ENCODE measurements at regions not wholly inside any gene's neighbourhood (a gene's known extent, or its start where the extent isn't known, plus 50 kb on each side); places are given as distances from the start of the nearest gene placed in this dataset.
"Not testable (repeated sequence)": the region's sequence is repeated elsewhere in the genome, so short reads cannot be mapped to it uniquely, and the experiment has no call there.

GRCh38 chr4:95898226-95898625 lies 58.3 kb downstream of the PDHA2 start:
- H3K36me3 ChIP-seq (ENCODE audit: insufficient read depth, low read length) = no peaks in the 10 kb centered on the region
- H3K4me1 ChIP-seq (ENCODE audit: insufficient read depth, low read length) = no peaks in the 10 kb centered on the region; the same call in 1 of the 2 replicates
- no peak overlapping the region for H3K9ac ChIP-seq (ENCODE audit: low read depth, low read length)
- 0 out of 2 replicates have a peak, but pooled peaks cover 5% of the 10 kb centered on the region for H3K9me3 ChIP-seq (ENCODE audit: control insufficient read depth, insufficient read depth, low read length)

GRCh38 chr4:95909211-95909610 lies 69.3 kb downstream of the PDHA2 start:
- Histone ChIP-seq H3K9ac (ENCODE audit: low read depth, low read length) (no peak overlapping the region), H3K9me3 (ENCODE audit: control insufficient read depth, insufficient read depth, low read length) (no peaks in the 10 kb centered on the region), H3K36me3 (ENCODE audit: insufficient read depth, low read length) (no peaks in the 10 kb centered on the region), H3K4me1 (ENCODE audit: insufficient read depth, low read length) (no peaks in the 10 kb centered on the region)

- Histone ChIP-seq H3K36me3 (ENCODE audit: insufficient read depth, low read length) (no peaks in the 10 kb centered on the region), H3K9ac (ENCODE audit: low read depth, low read length) (no peak overlapping the region), H3K9me3 (ENCODE audit: control insufficient read depth, insufficient read depth, low read length) (no peaks in the 10 kb centered on the region), H3K4me1 (ENCODE audit: insufficient read depth, low read length) (no peaks in the 10 kb centered on the region)
Measured at GRCh38 chr4:95910749-95911148, 70.9 kb downstream of the PDHA2 start.

GRCh38 chr4:95921470-95921869 lies 81.6 kb downstream of the PDHA2 start:
- Histone ChIP-seq H3K9me3 (ENCODE audit: control insufficient read depth, insufficient read depth, low read length) (peaks cover under 1% of the 10 kb centered on the region; the same call in 1 of the 2 replicates), H3K4me1 (ENCODE audit: insufficient read depth, low read length) (no peaks in the 10 kb centered on the region), H3K9ac (ENCODE audit: low read depth, low read length) (no peak overlapping the region), H3K36me3 (ENCODE audit: insufficient read depth, low read length) (no peaks in the 10 kb centered on the region)

- Histone ChIP-seq H3K9me3 (ENCODE audit: control insufficient read depth, insufficient read depth, low read length) (peaks cover 19% of the 10 kb centered on the region; the same call in 1 of the 2 replicates), H3K36me3 (ENCODE audit: insufficient read depth, low read length) (no peaks in the 10 kb centered on the region), H3K4me1 (ENCODE audit: insufficient read depth, low read length) (no peaks in the 10 kb centered on the region), H3K9ac (ENCODE audit: low read depth, low read length) (no peak overlapping the region)
Measured at GRCh38 chr4:95929448-95930064, 89.7 kb downstream of the PDHA2 start.

- Histone ChIP-seq H3K9ac (ENCODE audit: low read depth, low read length) (no peak overlapping the region), H3K9me3 (ENCODE audit: control insufficient read depth, insufficient read depth, low read length) (peaks cover 2% of the 10 kb centered on the region), H3K36me3 (ENCODE audit: insufficient read depth, low read length) (no peaks in the 10 kb centered on the region), H3K4me1 (ENCODE audit: insufficient read depth, low read length) (no peaks in the 10 kb centered on the region)
Measured at GRCh38 chr4:95939141-95939540, 99.2 kb downstream of the PDHA2 start.

- Histone ChIP-seq H3K9me3 (ENCODE audit: control insufficient read depth, insufficient read depth, low read length) (0 out of 2 replicates have a peak, but pooled peaks cover 5% of the 10 kb centered on the region), H3K4me1 (ENCODE audit: insufficient read depth, low read length) (no peaks in the 10 kb centered on the region), H3K36me3 (ENCODE audit: insufficient read depth, low read length) (no peaks in the 10 kb centered on the region), H3K9ac (ENCODE audit: low read depth, low read length) (no peak overlapping the region)
Measured at GRCh38 chr4:95949136-95949765, 109.4 kb downstream of the PDHA2 start.

GRCh38 chr4:95949808-95950207 lies 109.9 kb downstream of the PDHA2 start:
- Histone ChIP-seq H3K36me3 (ENCODE audit: insufficient read depth, low read length) (no peaks in the 10 kb centered on the region), H3K4me1 (ENCODE audit: insufficient read depth, low read length) (no peaks in the 10 kb centered on the region), H3K9ac (ENCODE audit: low read depth, low read length) (no peak overlapping the region), H3K9me3 (ENCODE audit: control insufficient read depth, insufficient read depth, low read length) (0 out of 2 replicates have a peak, but pooled peaks cover 5% of the 10 kb centered on the region)

GRCh38 chr4:95952538-95952937 lies 112.6 kb downstream of the PDHA2 start:
- not testable (repeated sequence) for H3K4me1 ChIP-seq (ENCODE audit: insufficient read depth, low read length); H3K9ac ChIP-seq (ENCODE audit: low read depth, low read length); H3K9me3 ChIP-seq (ENCODE audit: control insufficient read depth, insufficient read depth, low read length); H3K36me3 ChIP-seq (ENCODE audit: insufficient read depth, low read length)

- Histone ChIP-seq H3K9ac (ENCODE audit: low read depth, low read length) (no peak overlapping the region), H3K4me1 (ENCODE audit: insufficient read depth, low read length) (no peaks in the 10 kb centered on the region), H3K9me3 (ENCODE audit: control insufficient read depth, insufficient read depth, low read length) (no peaks in the 10 kb centered on the region), H3K36me3 (ENCODE audit: insufficient read depth, low read length) (no peaks in the 10 kb centered on the region)
Measured at GRCh38 chr4:95956094-95956493, 116.2 kb downstream of the PDHA2 start.

- H3K36me3 ChIP-seq (ENCODE audit: insufficient read depth, low read length) = no peaks in the 10 kb centered on the region
- H3K9me3 ChIP-seq (ENCODE audit: control insufficient read depth, insufficient read depth, low read length) = no peaks in the 10 kb centered on the region
- no peaks in the 10 kb centered on the region for H3K4me1 ChIP-seq (ENCODE audit: insufficient read depth, low read length)
- no peak overlapping the region for H3K9ac ChIP-seq (ENCODE audit: low read depth, low read length)
Measured at GRCh38 chr4:95957054-95957453, 117.2 kb downstream of the PDHA2 start.

GRCh38 chr4:95957759-95958158 lies 117.9 kb downstream of the PDHA2 start:
- Histone ChIP-seq H3K36me3 (ENCODE audit: insufficient read depth, low read length) (no peaks in the 10 kb centered on the region), H3K9me3 (ENCODE audit: control insufficient read depth, insufficient read depth, low read length) (no peaks in the 10 kb centered on the region), H3K9ac (ENCODE audit: low read depth, low read length) (no peak overlapping the region), H3K4me1 (ENCODE audit: insufficient read depth, low read length) (no peaks in the 10 kb centered on the region)

GRCh38 chr4:95959182-95959581 lies 119.3 kb downstream of the PDHA2 start:
- H3K36me3 ChIP-seq (ENCODE audit: insufficient read depth, low read length) = no peaks in the 10 kb centered on the region
- H3K4me1 ChIP-seq (ENCODE audit: insufficient read depth, low read length) = no peaks in the 10 kb centered on the region
- no peak overlapping the region for H3K9ac ChIP-seq (ENCODE audit: low read depth, low read length)
- no peaks in the 10 kb centered on the region for H3K9me3 ChIP-seq (ENCODE audit: control insufficient read depth, insufficient read depth, low read length)

- Histone ChIP-seq H3K4me1 (ENCODE audit: insufficient read depth, low read length) (no peaks in the 10 kb centered on the region), H3K9ac (ENCODE audit: low read depth, low read length) (no peak overlapping the region), H3K9me3 (ENCODE audit: control insufficient read depth, insufficient read depth, low read length) (no peaks in the 10 kb centered on the region), H3K36me3 (ENCODE audit: insufficient read depth, low read length) (no peaks in the 10 kb centered on the region)
Measured at GRCh38 chr4:95959633-95960032, 119.7 kb downstream of the PDHA2 start.

GRCh38 chr4:95963456-95963855 lies 123.6 kb downstream of the PDHA2 start:
- Histone ChIP-seq H3K9ac (ENCODE audit: low read depth, low read length) (no peak overlapping the region), H3K9me3 (ENCODE audit: control insufficient read depth, insufficient read depth, low read length) (no peaks in the 10 kb centered on the region), H3K36me3 (ENCODE audit: insufficient read depth, low read length) (no peaks in the 10 kb centered on the region), H3K4me1 (ENCODE audit: insufficient read depth, low read length) (no peaks in the 10 kb centered on the region)

Data from ES-I3 (cell line).